ENCODE measurements at regions not wholly inside any gene's neighbourhood (a gene's known extent, or its start where the extent isn't known, plus 50 kb on each side); places are given as distances from the start of the nearest gene placed in this dataset.
"Not testable (repeated sequence)": the region's sequence is repeated elsewhere in the genome, so short reads cannot be mapped to it uniquely, and the experiment has no call there.

GRCh38 chr21:18002393-18002792, 183.2 kb upstream of the C21orf91 start:
- Mint-ChIP-seq H3K27ac (no peak overlapping the region), H3K36me3 (ENCODE audit: low read depth) (no peaks in the 10 kb centered on the region), H3K9me3 (peaks cover 11% of the 10 kb centered on the region), H3K4me1 (peaks cover 6% of the 10 kb centered on the region), H3K4me3 (no peak overlapping the region), H3K27me3 (no peaks in the 10 kb centered on the region)
- TF ChIP-seq CTCF (IDR thresholded peaks at IDR 0.05): no peak
- CTCF ChIA-PET: no interaction called here
- intact Hi-C loops (cut with micrococcal nuclease): no loop called here
- DNase-seq (no peak), ATAC-seq (ENCODE audit: low read depth) (no peak)
- POLR2A ChIA-PET: no interaction called here

- H3K4me1 Mint-ChIP-seq: peaks cover 6% of the 10 kb centered on the region
- no peak for DNase-seq
- no peaks in the 10 kb centered on the region for H3K27me3 Mint-ChIP-seq
- no peak for ATAC-seq (ENCODE audit: low read depth)
- ChIA-PET POLR2A (no interaction called here), CTCF (no interaction called here)
- no peak for TF ChIP-seq CTCF (IDR thresholded peaks at IDR 0.05)
- H3K27ac Mint-ChIP-seq: no peak overlapping the region
- no peaks in the 10 kb centered on the region for H3K36me3 Mint-ChIP-seq (ENCODE audit: low read depth)
- intact Hi-C loops (cut with micrococcal nuclease): no loop called here
- H3K9me3 Mint-ChIP-seq: peaks cover 11% of the 10 kb centered on the region
- no peak overlapping the region for H3K4me3 Mint-ChIP-seq
These were observed 182.0 kb upstream of the C21orf91 start for GRCh38 chr21:18000981-18001686.

GRCh38 chr21:17998599-17998998, 179.4 kb upstream of the C21orf91 start:
- H3K4me3 Mint-ChIP-seq; H3K4me1 Mint-ChIP-seq; intact Hi-C loops (cut with micrococcal nuclease); H3K27ac Mint-ChIP-seq; DNase-seq; POLR2A ChIA-PET; CTCF ChIA-PET; H3K36me3 Mint-ChIP-seq (ENCODE audit: low read depth); ATAC-seq (ENCODE audit: low read depth); H3K27me3 Mint-ChIP-seq: not testable (repeated sequence)
- H3K9me3 Mint-ChIP-seq: peaks cover 16% of the 10 kb centered on the region

- Mint-ChIP-seq H3K36me3 (ENCODE audit: low read depth) (no peaks in the 10 kb centered on the region), H3K4me3 (no peak overlapping the region), H3K9me3 (peaks cover 14% of the 10 kb centered on the region), H3K27ac (no peak overlapping the region), H3K4me1 (no peaks in the 10 kb centered on the region), H3K27me3 (no peaks in the 10 kb centered on the region)
- POLR2A ChIA-PET: no interaction called here
- CTCF ChIA-PET: no interaction called here
- intact Hi-C loops (cut with micrococcal nuclease): no loop called here
- no peak for TF ChIP-seq CTCF (IDR thresholded peaks at IDR 0.05)
- ATAC-seq (ENCODE audit: low read depth) (no peak), DNase-seq (no peak)
These were observed 170.6 kb upstream of the C21orf91 start for GRCh38 chr21:17989780-17990179.

- no peaks in the 10 kb centered on the region for H3K27me3 Mint-ChIP-seq
- no peaks in the 10 kb centered on the region for H3K4me1 Mint-ChIP-seq
- TF ChIP-seq CTCF (IDR thresholded peaks at IDR 0.05): no peak
- ChIA-PET CTCF (no interaction called here), POLR2A (no interaction called here)
- no peak for DNase-seq
- no peak for ATAC-seq (ENCODE audit: low read depth)
- H3K4me3 Mint-ChIP-seq: no peak overlapping the region
- H3K9me3 Mint-ChIP-seq: peaks cover 5% of the 10 kb centered on the region
- intact Hi-C loops (cut with micrococcal nuclease): no loop called here
- no peaks in the 10 kb centered on the region for H3K36me3 Mint-ChIP-seq (ENCODE audit: low read depth)
- H3K27ac Mint-ChIP-seq: no peak overlapping the region
These were observed 168.9 kb upstream of the C21orf91 start for GRCh38 chr21:17988102-17988437.
